RPMI8226 (cell line): ENCODE measurements at regions not wholly inside any gene's neighbourhood (a gene's known extent, or its start where the extent isn't known, plus 50 kb on each side); places are given as distances from the start of the nearest gene placed in this dataset.

Experiments used
- DNase-seq: peaks from one replicate; pipeline ENCODE4 v3.0.0-alpha.2; 2015

DNA sequence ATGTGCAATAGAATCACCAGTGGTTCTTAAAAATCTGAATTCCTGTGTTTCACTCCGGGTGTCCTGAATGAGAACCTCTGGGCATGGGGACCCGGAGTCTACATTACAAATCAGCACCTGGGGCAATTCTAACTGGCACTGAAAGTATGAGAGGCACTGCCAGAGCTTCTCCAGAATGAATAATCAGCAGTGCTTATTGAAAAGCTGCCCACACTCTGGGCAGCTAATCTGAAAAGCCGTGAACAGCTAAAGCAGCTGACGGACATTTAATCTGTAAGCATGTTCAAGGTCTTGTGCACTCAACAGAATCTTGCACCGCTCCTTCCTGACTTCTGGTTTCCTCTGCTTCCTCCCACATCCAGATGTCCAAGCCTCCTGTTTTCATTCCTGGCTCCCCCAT, 113.3 kb upstream of the KIF5B start:
- no peak for DNase-seq

DNA sequence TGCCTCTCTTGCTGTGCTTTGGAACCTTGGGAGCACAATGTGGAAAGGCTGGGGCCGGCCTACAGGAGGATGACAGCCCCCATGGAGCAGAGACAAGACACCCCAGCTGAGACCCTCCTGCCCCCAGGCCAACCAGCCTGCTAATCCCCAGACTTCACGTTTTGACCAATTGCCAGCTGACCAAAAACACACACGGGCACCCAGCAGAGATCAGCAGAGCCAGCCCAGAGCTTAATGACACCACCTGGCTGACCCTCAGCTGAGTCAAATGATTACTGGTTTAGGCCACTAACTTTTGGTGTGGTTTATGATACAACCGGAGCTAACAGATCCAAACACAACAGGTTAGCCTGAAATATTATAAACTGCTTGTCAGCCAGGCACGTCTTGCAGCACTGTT, 111.2 kb upstream of the KIF5B start:
- no peak for DNase-seq

DNA sequence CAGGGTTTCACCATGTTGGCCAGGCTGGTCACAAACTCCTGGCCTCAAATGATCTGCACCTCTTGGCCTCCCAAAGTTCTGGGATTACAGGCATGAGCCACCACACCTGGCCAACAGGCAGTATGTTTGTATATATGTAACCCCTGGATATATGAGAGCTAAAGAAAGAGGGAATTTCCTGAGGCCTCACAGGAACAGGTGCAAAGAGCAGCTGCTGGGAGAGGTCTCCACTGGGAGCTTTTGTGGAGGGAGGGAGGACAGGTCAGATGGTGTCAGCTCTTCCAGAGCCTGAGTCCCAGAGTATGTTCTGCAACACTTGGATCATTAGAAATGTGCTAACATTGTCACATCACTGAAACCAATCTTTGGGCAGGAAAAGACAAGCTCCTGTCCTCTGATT, 110.1 kb upstream of the KIF5B start:
- no peak for DNase-seq

DNA sequence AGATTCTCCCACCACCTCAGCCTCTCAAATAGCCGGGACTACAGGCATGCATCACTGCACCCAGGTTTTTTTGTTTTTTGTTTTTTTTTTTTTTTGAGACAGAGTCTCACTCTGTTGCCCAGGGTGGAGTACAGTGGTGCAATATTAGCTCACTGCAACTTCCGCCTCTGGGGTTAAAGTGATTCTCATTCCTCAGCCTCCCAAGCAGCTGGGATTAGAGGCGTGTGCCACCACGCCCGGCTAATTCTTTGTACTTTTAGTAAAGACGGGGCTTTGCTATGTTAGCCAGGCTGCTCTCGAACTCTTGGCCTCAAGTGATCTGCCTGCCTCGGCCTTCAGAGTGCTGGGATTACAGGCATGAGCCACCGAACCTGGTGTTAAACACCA, 107.5 kb upstream of the KIF5B start:
- no peak for DNase-seq

DNA sequence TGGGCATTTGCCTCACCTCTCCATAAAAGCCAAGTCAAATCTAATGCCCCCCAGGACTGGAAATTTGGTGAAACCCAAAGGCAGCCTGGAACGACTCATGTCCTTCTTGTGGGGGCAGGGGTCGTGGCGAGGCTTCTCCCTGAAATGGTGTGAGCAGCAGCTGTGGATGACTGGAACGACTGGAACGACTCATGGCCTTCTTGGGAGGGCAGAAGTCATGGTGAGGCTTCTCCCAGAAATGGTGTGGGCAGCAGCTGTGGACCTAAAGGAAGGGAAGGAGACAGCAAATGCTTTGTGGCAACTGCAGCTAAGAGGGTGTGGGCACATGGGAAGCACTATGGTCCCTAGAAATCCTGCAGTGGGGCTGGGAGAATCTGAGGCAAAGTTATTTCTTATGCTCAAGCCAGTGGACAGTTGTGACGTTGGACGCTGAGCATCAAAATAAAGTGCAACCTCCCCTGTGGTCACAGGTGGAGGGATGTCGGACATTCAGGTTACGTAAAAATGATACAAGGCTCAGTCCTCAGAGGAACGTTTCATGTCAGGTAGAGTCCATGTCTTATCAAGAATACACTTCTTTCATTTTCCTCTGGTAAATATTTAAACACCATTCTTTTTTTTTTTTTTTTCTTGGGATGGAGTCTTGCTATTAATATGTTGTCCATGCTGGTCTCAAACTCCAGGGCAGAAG, 107.0 kb upstream of the KIF5B start:
- no peak for DNase-seq

DNA sequence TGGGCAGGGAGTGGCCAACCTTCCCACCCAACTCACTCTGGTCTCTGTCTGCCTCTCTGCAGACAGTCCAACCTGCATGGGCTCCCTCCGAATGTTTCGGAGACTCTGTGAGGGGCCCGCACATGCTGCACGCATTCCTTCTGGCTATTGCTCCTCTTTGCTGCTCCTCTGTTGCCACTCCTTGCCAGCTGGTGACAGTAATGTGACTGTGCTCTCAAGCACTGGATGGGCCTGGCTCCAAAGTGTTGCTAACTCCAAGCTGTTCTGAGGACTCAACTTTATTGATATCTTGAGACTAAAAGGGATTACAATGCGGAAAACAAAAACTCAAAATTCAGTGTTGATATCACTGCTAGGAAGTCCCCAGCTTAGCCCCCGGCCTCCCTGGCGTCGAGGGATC, 105.4 kb upstream of the KIF5B start:
- no peak for DNase-seq

DNA sequence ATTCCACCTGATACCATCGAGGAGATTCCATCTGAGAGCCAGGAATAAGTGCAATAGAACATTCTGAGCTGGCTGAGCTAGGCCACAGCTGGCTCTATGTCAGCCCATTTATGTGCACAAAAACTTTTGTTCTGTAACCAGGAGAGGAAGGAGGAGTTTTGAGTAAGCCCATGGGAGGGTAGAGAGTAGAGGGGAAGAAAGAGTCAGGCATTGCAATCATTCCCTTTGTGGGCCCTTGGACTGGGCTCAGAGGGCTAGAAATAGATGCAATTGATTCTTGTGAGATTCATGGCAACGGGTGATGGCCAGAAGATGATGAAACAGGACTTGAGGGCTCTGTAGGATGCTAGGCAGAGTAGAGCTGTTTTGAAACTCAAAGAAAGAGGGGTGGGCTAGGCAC, 104.6 kb upstream of the KIF5B start:
- DNase-seq: no peak

DNA sequence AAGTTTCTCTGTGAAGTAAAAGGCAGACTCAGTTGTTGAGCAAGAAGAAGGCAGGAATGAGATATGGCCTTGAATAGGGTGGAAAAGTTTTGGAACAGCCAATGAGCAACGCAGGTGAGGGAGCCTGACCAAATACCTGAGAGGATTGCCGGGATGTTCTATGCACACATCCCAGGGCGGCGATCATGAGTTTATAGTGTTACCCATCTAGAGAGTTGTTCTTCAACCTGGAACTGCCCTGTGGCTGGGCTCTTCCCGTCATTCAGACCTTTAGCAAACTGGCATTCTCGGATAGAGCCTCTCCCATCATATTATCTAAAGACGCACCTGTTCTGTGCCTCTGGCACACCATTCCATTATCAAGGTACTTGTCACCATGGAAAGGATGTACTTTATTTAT, 103.0 kb upstream of the KIF5B start:
- DNase-seq: no peak

DNA sequence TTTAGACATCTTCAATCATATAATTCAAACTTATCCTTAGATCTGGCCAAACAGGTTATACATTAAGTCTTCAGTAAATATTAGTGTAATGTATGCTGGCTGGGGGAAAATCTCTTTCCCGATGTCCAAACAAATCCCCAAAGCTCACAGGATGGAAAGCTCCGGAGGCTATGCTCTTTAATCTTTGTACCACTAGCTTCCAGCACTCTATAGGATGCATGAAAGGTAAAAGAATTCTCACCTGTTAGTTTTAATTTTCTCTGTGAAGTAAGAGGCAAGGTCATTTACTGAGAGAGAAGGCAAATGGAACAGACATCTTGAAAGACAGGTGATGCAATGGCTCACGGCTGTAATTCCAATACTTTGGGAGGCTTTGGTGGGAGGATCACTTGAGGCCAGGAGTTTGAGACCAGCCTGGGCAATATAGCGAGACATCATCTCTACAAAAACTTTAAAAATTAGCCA, 99.8 kb upstream of the KIF5B start:
- no peak for DNase-seq

DNA sequence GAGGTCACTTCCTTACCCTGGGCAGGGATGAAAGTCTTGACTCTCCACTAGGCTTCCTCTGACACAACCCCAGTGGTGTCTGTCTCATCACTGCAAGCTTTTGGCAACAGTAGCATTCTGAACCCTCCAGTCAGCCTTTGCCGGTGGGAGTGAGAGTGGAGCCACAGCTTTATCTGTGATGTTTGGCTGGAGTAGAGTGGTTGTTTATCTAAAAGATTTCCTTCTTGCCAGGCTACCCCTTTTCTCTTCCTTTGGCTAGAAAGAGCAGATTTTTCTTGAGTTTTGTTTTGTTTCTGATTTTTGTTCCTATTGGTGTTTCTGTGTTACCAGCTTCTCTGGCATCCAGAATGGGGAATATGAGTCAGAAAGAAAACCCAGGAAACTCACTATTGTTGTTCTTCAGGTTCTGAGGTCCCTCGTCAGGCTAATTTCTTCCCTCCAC, 98.9 kb upstream of the KIF5B start:
- DNase-seq: no peak

DNA sequence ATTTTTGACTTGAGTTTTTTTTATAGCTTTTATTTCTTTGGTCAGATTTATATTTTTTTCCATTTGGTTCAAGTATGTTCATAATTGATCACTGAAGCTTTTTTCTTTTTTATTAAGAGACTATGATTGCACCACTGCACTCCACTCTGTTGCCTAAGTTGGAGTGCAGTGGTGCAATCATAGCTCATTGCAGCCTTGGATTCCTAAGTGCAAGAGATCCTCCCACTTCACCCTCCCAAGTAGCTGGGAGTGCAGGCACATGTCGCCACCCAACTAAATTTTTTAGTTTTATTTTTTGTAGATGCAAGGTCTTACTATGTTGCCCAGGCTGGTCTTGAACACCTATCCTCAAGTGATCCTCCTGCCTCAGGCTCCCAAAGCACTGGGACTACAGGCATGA, 97.7 kb upstream of the KIF5B start:
- DNase-seq: no peak

DNA sequence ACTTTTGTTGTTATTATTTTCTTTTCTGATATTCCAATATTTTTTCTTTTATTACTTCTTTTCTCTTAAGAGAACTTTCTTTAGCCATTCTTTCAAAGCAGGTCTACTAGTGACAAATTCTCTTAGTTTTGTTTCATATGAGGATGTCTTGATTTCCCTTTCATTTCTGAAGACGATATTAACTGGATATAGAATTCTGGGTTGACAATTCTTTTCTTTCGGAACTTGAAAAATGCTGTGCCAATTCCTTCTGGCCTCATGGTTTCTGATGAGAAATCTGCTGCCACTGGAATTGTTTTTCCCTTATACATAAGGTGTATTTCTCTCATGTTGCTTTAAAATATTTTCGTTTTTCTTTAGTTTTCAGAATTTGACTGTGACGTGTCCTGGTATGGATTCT, 97.0 kb upstream of the KIF5B start:
- no peak for DNase-seq

DNA sequence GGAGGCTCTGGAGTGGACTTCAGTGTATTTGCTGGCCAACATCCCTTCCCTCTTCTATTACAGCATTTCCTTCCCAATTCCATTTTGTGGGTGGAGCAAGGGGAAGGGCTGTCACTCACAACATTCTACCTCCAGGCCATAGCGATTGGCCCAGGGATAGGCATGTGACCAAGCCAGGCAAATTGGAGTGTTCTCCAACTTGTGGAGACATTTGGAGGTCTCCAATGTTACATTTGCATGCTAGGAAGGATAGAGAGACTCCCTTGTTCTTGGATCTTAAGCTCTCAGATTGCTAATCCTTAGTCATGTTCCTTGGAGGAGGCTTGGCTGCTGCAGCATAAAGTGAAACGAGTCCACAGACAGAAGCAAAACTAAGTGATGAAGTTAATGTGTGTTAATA, 95.6 kb upstream of the KIF5B start:
- DNase-seq: no peak

DNA sequence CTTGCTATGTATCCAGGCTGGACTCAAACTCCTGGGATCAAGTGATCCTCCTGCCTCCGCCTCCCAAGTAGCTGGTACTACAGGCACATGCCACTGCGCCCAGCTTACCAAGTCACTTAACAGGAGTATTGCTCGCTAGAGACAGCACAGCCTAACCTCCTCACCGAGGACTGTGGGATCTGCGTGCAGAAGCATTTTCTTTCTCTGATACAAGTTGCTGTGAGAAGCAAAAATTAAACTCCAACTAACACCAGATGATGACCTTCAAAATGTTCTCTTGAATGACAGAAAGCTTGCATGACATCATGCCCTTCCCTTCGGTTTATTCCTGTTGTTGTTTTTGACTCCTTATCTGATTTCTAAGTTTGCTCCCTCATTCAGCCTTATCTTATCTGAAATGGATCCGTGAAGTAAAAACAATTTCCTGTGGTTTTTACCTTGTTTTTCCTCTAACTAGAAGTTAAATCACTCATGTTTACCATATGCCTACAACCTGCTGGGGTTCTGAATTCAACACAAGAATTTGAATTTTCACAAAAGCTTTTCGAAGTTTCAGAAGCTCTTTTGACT, 94.4 kb upstream of the KIF5B start:
- DNase-seq: no peak

DNA sequence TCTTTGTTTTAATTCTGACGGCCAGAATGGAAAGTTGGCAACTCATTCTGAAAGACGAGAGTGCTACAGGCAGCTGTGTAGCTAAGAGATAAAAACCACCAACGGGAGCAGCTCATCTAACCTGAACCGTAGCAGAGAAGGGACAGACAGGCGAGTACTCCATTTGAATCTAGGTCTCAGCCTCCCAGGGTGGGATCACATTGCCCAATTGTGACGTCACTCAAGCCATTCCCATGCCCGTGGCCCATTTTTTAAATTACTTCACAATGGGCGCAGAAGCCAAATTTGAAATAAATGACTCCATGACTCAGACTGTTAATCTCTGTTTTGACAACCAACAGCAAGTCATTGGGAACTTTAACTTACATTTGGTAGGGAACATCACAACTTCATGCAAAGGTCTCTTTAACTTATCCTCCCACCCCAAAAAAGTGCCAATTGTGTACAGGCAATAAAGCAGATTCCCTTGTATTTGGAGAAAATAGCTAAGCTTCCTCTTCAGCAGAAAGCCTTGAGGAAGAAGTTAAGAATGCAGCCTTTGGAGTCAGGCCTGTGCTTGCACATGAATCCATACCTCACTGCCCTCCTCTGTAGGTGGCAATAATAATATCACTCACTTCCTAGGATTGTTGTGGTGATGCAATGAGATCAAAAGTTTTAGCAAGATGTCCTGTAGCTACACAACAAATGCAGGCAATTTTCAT, 93.2 kb upstream of the KIF5B start:
- no peak for DNase-seq

DNA sequence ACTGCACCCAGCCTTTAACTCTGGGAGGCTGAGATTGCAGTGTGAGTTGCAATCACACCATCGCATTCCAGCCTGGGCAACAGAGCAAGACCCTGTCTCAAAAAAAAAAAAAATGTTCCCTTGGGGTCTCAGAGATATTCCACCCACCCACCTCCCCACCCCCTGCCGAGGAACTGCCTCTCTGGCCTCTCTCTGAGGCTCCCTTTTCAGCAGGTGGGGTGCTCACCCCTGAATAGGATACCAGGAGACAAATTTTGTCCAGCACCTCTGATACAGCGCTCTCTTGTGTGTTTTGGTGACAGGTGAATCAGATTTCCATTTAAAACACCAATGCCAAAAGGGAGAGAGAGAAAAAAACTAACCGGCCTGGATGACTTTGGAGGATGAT, 92.6 kb upstream of the KIF5B start:
- no peak for DNase-seq

DNA sequence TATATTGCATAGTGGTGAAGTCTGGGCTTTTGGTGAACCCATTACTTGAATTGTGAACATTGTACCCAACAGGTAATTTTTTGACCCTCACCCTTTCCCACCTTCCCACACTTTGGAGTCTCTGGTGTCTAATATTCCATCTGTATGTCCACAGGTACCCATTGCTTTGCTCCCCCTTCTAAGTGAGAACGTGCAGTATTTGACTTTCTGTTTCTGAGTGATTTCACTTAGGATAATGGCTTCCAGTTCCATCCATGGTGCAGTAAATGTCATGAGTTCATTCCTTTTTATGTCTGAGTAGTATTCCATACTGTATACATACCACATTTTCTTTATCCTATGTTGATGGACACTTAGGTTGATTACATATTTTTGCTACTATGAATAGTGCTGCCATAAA, 91.5 kb upstream of the KIF5B start:
- no peak for DNase-seq

DNA sequence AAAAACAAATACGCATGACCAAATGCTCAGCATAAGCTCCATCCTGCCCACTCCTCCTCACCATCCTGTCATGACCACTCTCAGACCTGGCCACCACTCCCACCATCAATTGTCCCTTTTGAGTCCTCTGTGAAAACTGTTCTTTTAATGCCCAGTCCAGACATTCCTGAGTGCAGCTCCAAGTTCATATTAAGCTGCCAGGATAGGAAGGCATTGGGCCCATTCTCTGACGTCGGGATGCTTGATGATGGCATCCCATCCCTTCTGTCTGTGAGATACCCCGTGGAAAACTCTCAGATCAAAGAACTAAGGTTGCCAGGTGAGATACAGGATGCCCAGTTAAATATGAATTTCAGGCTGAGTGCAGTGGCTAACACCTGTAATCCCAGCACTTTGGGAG, 89.9 kb upstream of the KIF5B start:
- DNase-seq: no peak

DNA sequence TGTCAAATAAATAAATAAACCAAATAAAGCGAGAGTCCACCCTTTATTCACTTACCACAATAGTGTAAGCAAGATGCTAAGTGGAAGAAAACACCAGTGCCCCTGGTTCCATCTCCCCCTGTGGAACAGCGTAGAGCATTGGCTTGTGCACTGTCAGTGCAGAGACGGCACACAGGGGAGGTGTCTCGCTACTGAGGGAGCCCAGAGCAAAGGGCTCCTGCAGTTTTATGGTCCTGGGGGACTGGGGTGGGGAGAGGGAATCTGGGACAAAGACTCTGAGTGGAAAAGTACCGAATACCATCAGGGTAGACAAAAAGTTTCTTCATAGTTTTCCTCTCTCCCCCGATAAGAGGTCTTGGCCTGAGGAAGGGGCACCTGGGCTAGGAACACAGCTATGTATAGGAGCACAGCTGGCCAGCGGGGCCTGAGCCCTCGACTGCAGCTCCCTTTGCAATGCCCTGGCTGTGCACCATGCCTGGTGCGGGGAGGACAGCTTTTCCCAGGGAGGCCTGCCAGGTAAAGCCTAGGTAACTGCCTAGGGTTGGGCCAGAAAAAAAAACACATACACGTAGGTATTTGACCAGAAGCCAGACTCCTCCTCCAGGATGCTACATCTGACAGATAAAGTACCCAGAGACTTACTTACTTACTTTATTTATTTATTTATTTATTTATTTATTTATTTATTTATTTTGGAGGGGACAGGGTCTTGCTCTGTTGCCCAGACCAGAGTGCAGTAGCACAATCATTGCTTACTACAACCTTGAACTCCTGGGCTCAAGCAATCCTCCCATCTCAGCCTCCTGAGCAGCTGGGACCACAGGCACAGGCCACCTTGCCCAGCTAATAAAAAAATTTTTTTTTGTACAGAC, 88.8 kb upstream of the KIF5B start:
- DNase-seq: no peak

DNA sequence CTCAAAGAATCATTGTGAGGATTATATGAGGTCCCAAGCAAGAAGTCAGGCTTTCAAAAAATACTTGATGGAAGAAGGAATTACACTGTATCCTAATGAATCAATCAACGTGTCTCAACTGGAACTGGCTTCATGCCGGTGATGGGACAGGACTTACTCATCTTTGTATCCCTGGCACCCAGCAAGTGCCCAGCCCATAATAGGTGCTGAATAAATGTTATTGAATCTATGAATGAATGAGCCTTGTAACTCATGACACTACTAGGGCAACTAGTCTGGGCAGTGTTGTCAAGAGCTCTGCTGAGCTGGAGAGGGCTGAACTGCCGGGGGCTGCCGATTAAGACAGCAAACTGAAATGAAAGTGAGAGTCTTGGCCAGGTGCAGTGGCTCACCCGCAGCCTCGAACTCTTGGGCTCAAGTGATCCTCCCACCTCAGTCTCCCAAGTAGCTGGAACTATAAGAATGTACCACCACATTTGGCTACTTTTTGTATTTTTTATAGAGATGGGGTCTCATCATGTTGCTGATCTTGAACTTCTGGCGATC, 87.2 kb upstream of the KIF5B start:
- no peak for DNase-seq

DNA sequence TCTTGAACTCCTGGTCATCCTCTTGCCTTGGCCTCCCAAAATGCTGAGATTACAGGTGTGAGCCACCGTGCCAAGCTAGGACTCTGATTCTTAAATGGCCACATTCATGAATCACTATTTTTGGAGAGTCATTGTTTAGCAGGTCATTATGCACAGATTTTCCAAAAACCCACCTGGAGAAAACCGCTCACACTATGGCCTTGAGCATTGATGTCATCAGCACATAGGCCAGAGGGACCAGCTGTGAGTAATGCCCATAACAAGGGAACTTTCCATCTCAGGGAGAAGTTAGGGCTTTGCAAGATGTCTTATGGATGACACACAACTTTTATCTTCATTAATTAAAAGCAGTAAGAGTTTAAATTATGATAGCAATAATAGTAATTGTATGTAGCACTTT, 86.4 kb upstream of the KIF5B start:
- no peak for DNase-seq

DNA sequence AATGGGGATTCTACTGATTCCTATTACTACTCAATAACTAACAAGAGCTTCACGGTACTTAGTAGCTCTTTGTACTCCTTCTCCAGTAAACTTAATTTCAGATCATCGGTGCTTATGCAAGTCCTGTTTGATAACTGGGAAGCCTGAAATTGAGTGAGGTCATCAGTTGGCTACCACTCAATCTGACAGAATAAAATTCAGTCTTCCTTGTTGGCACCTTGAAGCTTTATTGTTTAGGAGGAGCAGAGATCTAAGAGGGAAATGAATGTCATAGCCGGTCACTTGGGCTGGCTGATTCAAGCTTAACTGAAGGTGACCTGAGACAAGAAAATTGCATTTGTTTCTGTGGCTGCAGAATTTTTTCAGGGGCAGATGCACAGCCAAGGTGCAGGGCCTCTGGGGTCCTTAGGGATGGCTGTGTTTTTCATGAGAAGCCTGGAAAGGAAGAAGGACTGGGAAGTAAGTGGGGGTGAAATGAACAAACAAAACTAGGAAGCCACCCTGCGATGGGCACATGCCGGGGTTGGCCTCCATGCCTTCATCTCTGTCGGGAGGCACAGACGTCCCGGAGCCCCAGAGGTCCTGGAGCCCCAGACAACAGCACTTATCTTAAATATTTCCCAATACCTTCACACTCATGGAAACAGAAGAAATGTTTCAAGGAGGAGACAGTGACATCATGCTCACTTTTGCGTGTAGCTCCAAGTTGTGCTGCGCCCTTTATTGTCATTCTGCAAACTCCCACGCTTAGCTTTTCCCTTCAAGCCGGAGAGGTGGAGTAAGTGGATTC, 85.0 kb upstream of the KIF5B start:
- no peak for DNase-seq
